Lower leg skin (tissue), 3 donors: ENCODE measurements at regions not wholly inside any gene's neighbourhood (a gene's known extent, or its start where the extent isn't known, plus 50 kb on each side); places are given as distances from the start of the nearest gene placed in this dataset.

Experiments used
- CTCF ChIP-seq, 3 donors: fragments of 450-650 bp; IDR thresholded peaks; one replicate each; pipeline ENCODE4 v1.5.1; 2016; ENCODE audit warnings: antibody characterized with exemption in 3 of 3, mild to moderate bottlenecking in 3 of 3, moderate library complexity in 2 of 3
- POLR2A ChIP-seq, 2 donors: fragments of 450-650 bp; IDR thresholded peaks; one replicate each; pipeline ENCODE4 v1.6.1; 2016 to 2017; ENCODE audit warnings: antibody characterized with exemption in 2 of 2, mild to moderate bottlenecking in 1 of 2, moderate library complexity in 1 of 2

GRCh38 chr2:221304916-221305315, 267.2 kb downstream of the EPHA4 start:
- TF ChIP-seq CTCF (IDR thresholded peaks at IDR 0.05) (no peak), POLR2A (IDR thresholded peaks at IDR 0.05) (no peak)
